ENCODE measurements at regions not wholly inside any gene's neighbourhood (a gene's known extent, or its start where the extent isn't known, plus 50 kb on each side); places are given as distances from the start of the nearest gene placed in this dataset.
"Not testable (repeated sequence)": the region's sequence is repeated elsewhere in the genome, so short reads cannot be mapped to it uniquely, and the experiment has no call there.

- DNase-seq, result no peak
These were observed 204.1 kb downstream of the CNTN3 start for GRCh38 chr3:74410276-74410941.

GRCh38 chr3:74409066-74409465 lies 205.4 kb downstream of the CNTN3 start:
- no peak for DNase-seq

DNA sequence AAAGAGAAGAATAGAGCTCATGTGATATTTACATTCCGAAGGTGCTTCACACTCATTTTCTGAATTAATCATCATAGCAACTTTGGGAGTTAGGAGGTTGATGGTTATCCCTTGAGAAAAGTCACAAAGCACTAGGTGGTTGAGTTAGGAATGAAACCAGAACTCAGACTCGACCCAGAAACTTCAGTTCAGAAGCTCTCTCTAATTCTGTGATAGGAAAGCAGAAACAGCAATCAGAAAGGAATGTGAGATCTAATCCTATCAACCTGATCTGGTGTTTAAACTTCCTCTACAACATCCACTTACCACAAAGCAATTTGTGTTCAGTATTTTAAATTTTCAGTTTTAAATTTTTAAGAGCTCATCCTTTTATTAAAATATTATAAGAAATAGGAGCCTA lies 211.2 kb downstream of the CNTN3 start:
- DNase-seq, result no peak

DNA sequence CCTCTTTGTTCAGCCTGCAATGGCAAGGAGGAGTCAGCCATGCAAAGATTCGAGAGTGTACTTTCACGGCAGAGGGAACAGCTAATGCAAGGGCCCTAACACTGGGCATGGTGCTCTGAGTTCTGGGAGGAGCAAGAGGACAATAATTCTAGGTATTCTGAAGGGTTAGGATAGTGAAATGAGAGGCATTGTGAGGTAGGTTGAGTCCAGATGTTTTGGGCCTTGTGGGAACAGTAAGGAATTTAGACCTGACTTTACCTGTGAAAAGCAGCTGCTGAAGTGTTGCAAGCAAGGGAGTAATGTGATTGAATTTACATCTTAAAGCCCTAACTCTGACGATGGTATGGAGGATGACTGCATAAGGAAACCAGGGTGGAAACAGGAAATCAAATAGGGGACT lies 211.6 kb downstream of the CNTN3 start:
- DNase-seq, result no peak

GRCh38 chr3:74393426-74393825 lies 221.0 kb downstream of the CNTN3 start:
- DNase-seq, result no peak

GRCh38 chr3:74390121-74390877 lies 224.2 kb downstream of the CNTN3 start:
- no peak for DNase-seq

GRCh38 chr3:74387111-74387735 lies 227.2 kb downstream of the CNTN3 start:
- DNase-seq, result no peak

DNA sequence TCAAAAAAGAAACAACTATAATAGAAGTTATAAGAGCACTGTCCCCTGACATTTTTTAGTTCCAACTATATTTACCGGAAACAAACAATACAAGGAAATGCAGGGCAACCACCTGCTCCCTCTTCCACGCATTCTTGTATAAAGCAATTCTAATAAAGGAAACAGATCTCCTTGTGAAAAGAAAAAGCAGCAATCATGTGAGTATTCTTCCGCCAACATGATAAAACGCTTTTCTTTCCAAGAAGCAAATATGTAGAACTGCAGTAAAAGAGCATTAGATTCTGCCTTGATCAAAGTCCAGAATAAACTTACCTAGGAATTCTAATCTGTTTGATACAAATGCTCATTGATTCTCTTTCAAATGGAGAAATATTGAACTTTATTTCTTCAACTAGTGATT lies 230.3 kb downstream of the CNTN3 start:
- DNase-seq, result no peak

- no peak for DNase-seq
These were observed 236.8 kb downstream of the CNTN3 start for GRCh38 chr3:74377669-74378068.

DNA sequence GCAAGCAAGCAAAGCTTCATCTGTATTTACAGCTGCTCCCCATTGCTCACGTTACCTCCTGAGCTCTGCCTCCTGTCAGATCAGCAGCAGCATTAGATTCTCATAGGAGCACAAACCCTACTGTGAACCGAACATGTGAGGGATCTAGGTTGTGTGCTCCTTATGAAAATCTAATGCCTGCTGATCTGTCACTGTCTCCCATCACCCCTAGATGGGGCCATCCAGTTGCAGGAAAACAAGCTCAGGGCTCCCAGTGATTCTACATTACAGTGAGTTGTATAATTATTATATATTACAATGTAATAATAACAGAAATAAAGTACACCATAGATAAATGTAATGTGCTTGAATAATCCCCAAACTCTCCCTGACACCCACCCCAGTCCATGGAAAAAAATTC lies 238.1 kb downstream of the CNTN3 start:
- DNase-seq, result not testable (repeated sequence)

- DNase-seq, result no peak
These were observed 238.8 kb downstream of the CNTN3 start for GRCh38 chr3:74375653-74376052.

DNA sequence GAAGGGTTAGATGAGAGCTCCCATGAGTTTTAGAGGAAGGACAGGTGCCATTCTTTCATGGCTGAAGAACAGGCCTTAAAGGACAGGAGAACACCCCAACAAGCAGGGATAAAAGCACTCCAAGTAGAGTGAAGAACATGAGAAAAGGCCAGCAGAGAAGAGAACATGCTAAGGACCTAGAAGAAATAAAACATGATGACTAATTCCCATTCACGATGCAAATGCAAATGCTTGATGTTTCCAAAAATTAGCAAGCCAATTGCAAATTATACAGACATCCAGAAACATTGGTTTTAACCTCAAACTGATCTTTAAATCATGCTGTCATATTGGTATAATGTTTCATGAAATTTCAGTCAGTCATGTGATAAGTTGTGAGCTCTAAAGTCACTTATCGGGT lies 241.7 kb downstream of the CNTN3 start:
- no peak for DNase-seq

GRCh38 chr3:74370342-74370741 lies 244.1 kb downstream of the CNTN3 start:
- DNase-seq, result no peak

DNA sequence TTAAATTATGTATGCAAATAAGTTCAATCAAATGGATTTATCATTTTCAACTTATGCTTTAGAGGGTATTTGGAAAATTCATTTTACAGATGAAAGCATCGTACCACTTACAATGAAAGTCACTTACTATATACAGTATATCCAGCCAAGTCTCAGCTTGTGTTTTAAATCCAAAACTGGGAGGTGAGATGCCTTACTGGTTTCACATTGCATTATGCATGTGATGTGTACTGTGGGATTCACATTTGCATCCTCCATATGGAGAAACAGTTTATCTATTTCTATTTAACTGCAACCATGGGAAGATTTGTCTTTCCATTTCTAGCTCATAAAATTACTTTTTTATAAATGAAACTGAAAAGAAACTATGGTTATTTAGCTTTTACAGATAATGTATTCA lies 248.1 kb downstream of the CNTN3 start:
- DNase-seq, result no peak

GRCh38 chr3:74363346-74363745 lies 251.1 kb downstream of the CNTN3 start:
- DNase-seq, result no peak

- DNase-seq, result no peak
These were observed 254.1 kb downstream of the CNTN3 start for GRCh38 chr3:74360406-74360805.

GRCh38 chr3:74357881-74358280 lies 256.6 kb downstream of the CNTN3 start:
- DNase-seq, result no peak

- no peak for DNase-seq
These were observed 261.4 kb downstream of the CNTN3 start for GRCh38 chr3:74353039-74353438.

- DNase-seq, result no peak
These were observed 262.3 kb downstream of the CNTN3 start for GRCh38 chr3:74352166-74352565.

GRCh38 chr3:74351213-74351612 lies 263.2 kb downstream of the CNTN3 start:
- no peak for DNase-seq

- DNase-seq, result no peak
These were observed 265.4 kb downstream of the CNTN3 start for GRCh38 chr3:74349015-74349414.

GRCh38 chr3:74347563-74348268 lies 266.7 kb downstream of the CNTN3 start:
- DNase-seq, result no peak

- no peak for DNase-seq
These were observed 267.6 kb downstream of the CNTN3 start for GRCh38 chr3:74346896-74347295.

DNA sequence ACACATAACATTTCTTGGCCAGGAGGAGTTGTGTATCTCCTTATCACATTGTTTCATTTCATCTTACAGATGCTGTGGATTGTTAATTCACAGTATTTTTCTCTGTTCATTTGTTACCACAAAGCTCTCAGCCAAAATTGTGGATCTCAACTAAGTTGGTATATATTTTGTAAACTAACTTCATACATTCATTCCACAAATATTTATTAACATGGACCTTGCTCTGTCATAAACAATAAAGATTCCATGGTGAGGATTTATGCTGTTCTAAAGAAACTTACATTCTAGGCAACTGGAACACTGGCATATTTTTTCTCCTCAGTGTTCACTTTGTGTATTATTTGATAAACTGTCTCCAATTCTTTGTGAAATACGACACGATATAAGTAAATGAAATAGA lies 268.8 kb downstream of the CNTN3 start:
- DNase-seq, result no peak

Data from T1000 (cell line).